ENCODE measurements at regions not wholly inside any gene's neighbourhood (a gene's known extent, or its start where the extent isn't known, plus 50 kb on each side); places are given as distances from the start of the nearest gene placed in this dataset.

DNA sequence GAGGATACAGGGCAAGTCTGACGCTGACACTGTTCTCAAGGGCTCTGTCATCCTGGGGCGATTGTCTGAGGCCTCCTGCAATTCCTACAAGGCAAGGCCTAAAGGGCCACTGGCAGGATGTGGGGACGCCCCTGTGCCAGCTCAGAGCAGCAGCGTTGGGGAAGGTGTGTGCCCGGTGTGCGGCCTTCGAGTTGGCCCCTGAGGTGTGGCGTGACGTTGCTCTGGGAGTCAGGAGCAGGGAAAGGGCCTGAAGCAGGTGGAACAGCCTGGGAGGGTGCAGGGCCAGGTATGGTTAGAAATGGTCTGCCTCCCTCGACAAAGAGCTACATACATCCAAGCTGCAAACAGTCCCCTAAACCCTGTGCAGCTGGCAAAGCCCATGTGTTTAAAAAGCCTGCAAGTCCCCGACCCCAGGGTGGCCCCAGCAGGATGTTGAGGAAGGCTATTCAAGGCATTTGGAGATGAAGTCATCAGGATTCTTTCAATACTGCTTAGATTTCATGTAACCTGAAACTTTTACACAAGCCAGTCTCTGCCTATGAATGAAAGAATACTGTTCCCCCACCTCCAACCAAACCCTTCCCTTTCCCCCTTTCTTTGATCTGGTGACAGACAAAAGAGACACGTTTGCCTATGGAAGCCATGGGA is 142.5 kb upstream of the TNS3 start:
- peak; percentile 21 for DNase-seq

DNA sequence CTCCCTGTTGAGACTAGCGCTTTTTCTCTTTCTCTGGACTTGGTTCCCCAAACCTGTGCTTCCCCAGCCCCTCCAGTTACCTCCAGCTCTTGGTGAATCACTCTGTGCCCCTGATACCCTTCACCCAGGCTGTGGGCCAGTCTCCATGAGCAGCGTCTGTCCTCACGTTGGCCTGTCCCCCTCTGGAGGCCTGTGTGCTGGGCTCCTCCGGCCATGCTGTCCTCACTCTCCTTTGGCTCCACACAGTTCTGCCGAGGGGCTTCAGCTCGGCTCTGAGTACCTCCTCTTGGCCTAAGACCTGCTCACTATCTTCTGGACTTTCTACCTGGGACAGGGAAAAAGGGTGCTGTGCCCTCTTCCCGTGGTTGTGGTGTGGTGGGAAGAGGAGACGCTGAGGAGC is 140.2 kb upstream of the TNS3 start:
- DNase-seq: no peak

DNA sequence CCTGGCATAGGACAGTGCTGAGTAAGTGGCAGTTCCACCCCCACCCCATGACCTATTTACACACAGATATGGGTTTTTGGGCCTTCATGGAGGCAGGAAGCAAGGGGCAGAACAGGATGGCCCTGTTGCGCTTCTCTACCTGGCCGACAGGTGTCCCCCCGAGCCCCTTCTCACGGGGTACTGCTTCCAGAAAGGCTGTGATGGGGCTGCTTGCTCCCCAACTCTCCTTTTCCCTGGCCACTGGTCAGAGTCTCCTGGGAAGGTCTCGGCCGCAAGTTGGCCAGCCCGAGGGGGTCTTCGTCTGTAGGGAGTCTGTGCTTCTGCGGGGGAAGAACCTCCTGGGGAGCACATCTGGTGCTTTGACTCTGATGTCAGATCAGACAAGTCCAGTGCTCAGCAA is 139.8 kb upstream of the TNS3 start:
- DNase-seq: no peak

DNA sequence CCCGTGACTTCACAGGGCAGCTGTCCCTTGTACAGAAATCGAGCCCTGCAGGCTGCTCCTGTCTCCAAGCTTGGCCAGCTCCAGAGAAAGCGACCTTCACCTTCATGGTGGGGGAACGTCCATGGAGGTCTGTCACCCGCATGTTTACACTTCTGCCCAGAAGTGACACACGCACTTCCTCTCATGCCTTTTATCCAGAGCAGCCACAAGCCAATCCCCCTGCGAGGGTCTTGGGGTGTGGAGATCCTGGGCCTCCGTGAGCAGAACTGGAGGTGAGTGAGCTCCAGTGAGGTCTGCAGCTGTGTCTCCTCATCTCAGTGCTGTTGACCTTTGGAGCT is 139.0 kb upstream of the TNS3 start:
- no peak for DNase-seq

DNA sequence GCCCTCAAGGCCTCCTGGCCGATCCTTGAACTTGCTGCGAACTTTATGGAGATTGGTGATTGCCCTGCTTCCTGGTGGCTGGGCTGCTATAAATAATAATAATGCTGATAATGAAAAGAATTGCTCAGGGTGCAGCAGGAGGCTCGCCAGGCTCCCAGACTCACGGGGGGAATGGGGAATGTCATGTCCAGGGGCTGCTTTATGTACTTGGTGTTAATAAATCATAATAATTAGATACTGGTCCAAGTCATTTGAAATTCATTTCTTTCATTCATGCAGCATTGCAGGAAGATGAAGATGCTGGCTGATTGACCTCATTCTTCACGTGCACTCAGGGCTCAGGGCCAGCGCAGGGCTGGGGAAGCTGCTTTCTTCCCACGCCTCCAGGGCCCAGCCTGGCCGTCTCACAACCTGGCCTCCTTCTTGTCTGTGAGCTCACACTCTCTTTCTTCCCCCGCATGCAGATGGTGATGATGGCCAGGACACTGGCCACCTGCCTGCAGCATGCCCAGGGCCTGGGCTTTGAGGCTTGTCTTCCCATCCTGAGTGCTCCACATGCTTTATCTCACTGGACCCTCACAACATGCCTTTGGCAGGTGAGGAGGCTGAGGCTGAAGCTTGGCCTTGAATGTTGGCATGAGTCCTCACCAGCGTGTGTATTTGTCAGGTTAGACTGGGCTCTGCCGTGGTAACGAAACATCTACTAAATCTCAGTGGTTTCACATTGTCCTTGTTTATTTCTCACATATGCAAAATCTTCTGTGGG is 138.4 kb upstream of the TNS3 start:
- DNase-seq: no peak

DNA sequence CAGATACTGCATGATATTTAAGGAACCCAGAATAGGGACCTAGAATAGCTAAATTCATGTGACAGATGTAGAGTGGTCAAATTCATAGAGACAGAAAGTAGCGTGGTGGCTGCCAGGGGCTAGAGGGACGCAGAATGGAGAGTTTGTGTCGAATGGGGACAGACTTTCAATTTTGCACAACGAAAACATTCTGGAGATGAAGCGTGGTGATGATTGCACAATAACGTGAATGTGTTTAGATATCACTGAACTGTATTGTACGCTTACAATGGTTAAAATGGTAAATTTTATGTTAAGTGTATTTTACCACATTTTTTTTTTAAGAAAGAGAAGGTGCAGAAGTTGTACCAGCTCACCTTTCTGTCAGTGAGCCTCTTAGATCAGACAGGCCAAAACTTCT is 137.8 kb upstream of the TNS3 start:
- no peak for DNase-seq

DNA sequence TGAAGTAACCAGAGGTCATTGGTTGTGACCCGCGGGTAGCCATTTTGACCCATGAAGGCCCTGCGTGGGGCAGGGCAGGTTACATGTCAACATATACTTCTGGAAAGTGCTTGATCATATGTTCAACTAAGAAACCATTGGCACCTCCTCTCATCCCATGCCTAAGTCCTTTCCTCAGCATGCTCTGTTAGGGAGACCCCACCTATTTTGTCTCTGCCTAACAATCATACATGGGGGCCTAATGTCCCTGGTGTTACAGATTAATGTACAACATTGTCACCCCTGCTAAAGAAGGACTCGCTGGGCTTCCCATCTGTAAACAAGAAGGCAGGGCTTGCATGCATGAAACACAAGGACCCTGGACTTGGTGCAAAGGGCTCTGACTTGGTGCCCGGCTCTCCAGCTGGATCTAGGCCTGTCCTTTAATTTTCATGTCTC is 133.7 kb upstream of the TNS3 start:
- DNase-seq: no peak

DNA sequence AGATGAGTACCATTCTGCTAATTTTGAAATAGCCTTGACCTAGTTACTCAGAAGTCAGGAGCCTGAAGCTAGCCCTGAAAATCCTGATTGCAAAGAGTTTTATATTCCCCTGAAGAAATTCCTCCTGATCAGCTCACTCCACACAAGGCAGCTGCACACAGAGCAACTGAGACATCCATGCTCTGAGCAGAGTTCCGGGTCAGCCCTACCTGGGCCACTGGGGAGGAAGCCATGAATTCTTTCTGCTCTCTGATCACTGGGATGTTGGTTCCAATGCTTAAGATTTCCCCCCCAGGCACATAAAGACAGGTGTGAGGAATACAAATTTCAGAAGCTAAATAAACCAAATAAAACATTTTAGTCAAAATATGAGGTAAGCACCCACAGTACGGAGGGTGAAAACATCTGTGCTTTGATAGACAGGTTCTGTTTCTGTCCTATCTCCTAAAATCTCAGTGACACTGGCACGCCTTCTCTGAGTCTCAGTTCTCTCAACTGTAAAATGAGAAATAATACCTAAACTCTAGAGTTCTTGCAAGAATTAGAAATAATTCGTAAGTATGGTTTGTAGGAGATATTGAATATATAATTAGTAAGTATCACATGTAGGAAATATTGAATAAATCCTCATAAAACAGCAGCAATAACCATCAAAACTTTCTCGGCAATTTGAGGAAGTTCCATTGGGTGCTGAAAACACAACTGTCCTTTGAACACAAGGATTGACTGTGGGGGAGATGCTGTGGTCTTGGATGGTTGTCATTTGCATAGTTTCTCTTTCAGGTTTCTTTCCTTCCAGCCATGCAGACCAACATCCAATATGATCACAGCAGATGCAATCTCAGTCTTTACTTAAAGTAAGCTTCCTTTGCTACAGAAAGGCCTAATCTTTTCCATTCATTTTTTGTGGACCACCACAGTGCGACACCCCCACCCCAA is 133.0 kb upstream of the TNS3 start:
- DNase-seq: no peak

DNA sequence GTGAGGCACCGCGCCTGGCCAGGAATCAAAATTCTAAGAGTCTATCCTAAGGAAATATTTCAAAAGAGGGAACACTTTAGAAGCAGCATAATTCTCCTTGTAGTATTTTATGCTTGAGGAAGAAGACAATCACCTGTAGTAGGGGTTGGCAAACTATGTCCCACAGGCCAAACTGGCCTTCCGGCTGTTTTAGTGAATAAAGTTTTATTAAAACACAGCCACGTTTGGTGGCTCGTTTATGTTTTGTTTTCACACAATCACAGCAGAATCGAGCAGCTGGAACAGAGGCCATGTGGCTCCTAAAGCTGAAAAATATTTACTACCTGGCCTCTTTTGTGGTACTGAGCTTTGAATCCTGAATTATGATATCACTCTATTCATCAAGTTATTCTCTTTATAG is 131.7 kb upstream of the TNS3 start:
- no peak for DNase-seq

DNA sequence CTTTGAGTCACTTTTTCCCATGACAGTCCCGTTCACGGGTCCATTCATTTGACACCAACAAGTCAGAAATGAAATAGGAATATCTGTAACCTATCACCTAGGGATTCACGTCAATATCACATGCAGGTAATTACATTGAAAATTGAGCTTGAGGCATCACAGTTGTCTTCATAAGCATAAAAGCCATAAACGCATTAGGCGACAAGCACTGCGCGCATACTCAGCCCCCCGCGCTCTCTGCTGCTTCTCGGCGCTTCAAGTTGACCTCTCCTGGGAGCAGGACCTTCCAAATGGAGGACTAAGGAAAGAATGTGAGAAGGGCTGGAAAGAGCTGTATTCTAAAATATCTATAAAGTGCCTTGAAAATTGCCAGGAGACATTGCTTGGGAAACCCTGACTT is 130.5 kb upstream of the TNS3 start:
- DNase-seq: no peak

DNA sequence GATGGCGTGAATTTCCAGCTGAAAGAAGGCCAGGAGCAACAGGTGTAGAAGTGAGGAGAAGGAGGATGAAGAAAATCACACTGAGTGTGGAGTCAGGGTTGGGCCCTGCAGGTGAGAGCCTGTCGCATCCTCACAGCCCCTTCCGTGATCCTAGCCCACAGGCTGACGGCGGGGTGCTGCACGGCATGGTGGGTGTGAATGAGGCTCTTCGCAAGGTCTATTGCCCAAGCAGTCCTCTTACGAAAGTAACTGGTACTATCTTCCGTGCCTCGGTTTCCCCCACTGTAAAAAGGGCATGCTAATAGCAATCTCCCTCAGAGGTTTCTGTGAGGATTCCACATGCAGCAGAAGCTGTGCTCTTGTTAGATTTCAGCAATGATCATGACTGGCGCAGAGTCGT is 129.9 kb upstream of the TNS3 start:
- DNase-seq: no peak

DNA sequence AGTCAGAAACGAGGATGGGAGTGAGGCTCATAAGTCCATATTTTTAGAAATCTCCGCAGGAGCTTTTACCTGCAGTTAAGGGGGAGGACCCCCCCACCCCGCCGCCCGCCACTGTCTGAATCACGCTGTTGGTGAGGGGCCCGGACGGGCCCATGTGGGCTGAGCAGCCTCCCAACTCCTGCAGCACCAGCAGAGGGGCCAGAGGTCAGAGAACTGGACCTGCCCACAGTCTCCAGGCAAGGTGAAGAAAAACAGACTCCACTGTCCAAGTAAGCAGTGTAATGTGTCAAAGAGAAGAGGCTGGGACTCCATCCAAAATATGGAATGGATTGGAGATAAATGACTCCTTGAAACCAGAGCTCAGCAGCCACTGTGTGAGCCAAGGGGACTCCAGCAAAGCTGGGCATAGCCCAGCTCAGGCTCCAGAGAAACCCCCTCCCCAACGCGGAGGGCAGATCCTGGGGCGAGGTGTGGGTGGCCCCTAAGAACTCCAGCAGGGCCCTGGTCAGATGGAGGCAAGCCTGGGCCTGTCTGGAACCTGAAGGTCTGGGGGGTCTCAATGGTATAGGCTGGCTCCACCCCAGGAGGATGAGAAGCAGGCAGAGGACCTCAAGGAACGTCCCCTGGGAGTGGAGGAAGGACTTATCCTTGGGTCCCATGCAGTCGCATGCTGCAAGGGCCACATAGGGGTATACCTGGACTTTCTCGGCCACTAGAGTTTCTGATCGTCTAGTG is 128.5 kb upstream of the TNS3 start:
- DNase-seq: no peak

DNA sequence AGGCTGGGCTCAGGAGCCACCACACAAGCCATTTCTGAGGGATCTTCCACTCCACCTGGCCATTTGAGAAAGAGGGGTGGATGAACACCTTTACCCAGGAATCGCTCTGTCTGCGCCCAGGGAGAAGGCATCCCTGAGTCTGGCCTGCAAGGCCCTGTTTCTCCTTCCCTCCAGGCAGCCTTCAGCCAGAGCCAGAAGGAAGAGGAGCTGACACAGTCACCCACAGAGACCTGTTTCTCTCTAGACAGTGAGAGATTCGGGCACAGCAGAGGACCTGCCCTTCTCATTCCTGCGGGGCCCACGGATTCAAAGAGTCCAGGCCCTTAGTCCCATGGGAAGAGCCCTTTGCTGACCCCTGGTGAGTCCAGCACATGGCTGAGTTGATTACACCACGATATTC is 127.5 kb upstream of the TNS3 start:
- no peak for DNase-seq

DNA sequence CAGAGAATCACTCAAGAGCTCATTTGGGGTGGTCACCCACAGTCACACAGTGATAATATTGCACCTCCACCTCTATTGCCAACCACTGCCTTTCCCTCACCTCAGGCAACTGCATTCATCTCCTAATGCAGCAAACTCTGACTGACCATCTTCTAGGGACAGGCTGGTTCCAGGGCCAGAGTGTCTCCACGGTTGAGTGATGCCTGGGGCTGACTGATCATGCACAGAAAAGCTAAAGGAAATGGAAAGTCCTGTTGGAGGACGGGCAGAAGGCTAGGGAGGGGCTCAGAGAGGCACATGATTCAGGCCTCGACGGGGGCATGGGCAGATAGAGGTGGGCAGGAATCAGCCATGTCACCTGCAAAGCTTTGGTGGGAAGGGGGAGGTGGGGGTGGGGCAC is 127.1 kb upstream of the TNS3 start:
- DNase-seq: no peak

DNA sequence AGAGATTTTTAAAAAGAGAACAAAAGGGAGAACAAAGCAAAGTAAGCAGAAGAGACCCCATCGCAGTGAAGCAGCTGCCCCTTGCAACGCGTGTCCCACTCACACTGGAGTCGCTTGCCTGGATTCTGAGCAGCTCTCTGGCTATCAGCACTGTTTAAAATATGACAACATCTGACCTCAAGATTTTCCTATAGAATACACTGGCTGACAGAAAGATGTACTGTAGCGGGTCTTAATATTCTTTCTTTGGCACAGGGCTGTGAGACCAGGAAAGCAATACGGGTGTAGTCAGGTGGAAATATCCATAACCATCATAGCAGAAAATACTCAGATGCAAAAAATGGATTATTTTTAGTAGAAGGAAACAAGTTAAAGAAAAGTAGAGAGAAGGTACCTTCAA is 125.7 kb upstream of the TNS3 start:
- no peak for DNase-seq

DNA sequence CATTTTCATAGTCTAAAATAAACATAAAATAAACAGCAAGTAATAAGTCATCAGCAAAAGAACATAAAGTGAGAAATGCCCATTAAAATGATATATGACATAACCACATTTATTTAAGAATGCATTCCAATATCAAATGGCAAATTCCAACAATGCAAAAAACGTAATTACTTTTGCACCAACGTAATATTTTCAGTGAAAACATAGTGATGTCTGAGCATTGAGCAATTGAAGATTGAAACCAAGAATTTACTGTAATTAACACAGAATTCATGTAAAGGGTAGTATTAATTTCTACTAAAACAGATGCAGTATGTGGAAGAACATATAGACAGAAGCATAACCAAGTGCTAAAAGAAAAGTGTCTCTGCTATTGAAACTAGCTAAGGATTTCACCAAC is 123.0 kb upstream of the TNS3 start:
- no peak for DNase-seq

DNA sequence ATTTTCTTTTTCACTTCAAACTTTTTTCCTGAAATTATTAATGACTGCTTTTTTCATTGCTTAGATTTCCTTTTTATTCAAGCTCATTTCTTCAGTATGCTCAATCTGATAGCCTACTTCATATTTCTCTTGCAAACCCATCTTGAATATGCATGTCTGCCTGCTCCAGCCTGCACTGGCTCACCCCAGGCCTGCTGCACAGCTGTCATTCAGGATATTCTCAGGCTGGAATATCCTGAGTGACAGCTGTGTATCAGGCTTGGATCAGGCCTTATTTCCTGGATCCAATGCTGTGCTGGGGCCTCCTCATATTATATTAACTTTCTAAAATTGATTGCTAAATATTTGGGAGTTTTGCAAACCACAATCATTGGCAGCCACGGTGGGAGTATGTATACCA is 120.2 kb upstream of the TNS3 start:
- no peak for DNase-seq

DNA sequence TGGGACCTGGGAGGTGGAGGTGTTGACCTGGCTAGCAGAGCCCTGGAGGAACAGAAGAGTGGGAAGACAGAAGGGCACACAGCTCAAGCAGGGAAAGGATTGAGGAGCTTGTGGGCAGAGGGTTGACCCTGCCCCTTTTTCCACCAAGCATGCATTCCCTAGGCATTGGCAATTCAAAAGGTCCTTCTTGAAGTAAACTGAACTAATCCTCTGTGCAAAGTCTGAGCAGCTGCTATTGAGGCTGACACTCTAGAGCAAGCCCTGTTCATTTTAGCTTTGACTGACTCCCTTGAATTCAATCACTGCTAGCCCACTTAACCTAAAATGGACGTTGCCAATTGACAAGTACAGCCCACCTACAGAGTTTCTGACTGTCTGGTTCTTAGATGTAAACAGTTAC is 116.5 kb upstream of the TNS3 start:
- no peak for DNase-seq

DNA sequence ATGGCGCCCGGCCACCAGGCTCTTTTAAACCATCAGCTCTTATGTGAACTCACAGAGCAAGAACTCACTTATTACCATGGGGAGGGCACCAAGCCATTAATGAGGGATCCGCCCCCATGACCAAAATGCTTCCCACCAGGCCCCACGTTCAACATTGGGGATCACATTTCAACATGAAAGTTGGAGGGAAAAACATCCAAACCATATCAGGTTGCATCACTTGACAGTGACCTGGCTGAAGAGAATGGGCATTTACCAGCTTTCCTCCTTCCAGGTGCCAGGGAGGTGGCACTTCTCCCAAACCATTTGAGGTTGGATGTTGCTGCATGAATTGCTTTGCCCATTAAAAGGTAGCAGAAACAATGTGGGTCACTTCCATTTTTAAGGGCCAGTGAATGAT is 115.6 kb upstream of the TNS3 start:
- no peak for DNase-seq

DNA sequence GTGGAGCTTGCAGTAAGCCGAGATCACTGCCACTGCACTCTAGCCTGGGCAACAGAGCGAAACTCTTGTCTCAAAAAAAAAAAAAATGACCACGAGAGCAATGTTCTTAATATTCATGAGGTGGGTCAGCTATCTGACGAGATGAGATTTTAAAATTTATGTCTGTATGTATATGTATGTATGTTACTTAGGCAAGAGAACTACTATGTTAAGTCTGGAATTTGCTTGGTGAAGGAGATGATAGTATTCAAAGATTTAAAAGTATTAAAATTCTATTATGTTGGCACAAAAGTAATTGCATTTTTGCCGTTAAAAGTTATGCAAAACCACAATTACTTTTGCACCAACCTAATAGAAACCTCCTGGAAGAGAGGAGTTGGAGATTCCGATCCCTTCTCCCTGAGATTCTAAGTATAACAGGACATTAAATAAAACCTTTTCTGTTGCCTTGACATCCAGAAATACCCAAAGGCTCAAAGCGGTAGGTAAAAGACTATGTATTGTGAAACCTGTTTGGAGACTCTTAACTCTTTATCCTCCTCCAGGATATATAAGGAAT is 114.3 kb upstream of the TNS3 start:
- DNase-seq: no peak

DNA sequence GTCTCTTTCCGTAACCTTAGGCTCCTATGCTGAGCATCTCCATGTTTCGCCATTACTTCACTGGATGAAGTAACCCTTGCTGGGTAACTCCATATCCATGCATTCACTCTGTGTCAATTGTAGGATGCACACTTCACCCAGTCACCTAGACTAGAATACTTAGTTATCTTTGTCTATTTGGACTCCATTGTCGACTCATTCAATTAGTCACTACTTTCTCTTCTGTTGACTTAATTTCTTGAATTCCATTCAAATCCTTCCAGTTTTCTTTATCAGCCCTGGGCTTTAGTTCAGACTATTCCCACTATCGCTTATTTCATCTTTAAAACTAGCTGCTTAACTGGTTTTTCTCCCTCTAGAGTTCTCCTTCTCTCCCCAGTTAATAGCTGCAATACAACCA is 111.3 kb upstream of the TNS3 start:
- no peak for DNase-seq

DNA sequence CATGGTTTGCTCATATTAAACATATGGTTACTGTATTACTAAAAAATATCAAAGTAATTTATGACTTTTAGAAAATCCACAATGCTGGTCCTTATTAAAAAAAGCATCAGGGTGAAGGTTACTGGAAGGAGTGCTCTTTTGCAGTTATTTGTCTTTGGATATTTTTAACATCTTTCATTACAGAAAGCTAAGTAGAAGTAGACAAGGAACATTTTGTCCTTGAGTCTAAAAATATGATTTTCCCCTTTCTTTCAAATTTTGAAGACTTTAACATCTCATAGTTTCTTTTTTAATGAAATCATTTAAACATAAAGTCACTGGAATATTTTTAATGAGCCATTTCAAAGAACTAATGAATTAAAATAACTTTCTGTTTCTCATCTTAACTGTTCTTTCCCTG is 110.1 kb upstream of the TNS3 start:
- no peak for DNase-seq
